ENCODE measurements at regions not wholly inside any gene's neighbourhood (a gene's known extent, or its start where the extent isn't known, plus 50 kb on each side); places are given as distances from the start of the nearest gene placed in this dataset.

GRCh38 chr2:41895334-41895664 is 152.5 kb upstream of the PKDCC start:
- no peaks in the 10 kb centered on the region for H3K27me3 ChIP-seq (ENCODE audit: control insufficient read depth in 3 of 3, insufficient read depth in 3 of 3, low read length in 3 of 3)
- peaks cover 0 to 17% (median 2%) of the 10 kb centered on the region in 3 donors for H3K4me1 ChIP-seq (ENCODE audit: control insufficient read depth in 3 of 3, insufficient read depth in 2 of 3, low read depth in 1 of 3, low read length in 2 of 3)
- FAIRE-seq: no peak
- 28 to 59% (median 31%) methylated on average over 1 of the region's 1 CpG for whole genome bisulfite sequencing, 3 donors
- DNase-seq: no peak
- H3K9me3 ChIP-seq (ENCODE audit: control insufficient read depth in 2 of 2, insufficient read depth in 1 of 2, low read depth in 1 of 2, low read length in 1 of 2): no peaks in the 10 kb centered on the region
- H3K4me3 ChIP-seq (ENCODE audit: low read depth in 1 of 3, low read length in 3 of 3): no peak overlapping the region
- no peaks in the 10 kb centered on the region for H3K36me3 ChIP-seq (ENCODE audit: control insufficient read depth in 3 of 3, insufficient read depth in 2 of 3, low read depth in 1 of 3, low read length in 3 of 3)
- H3K27ac ChIP-seq (ENCODE audit: low read depth in 1 of 3, low read length in 2 of 3): peak overlapping the region in 1 of 3 donors; percentile 78

- DNase-seq (peak in 1 of 2 donors; percentile 54), FAIRE-seq (no peak)
- H3K36me3 ChIP-seq (ENCODE audit: control insufficient read depth in 3 of 3, insufficient read depth in 2 of 3, low read depth in 1 of 3, low read length in 3 of 3): no peaks in the 10 kb centered on the region
- H3K4me3 ChIP-seq (ENCODE audit: low read depth in 1 of 3, low read length in 3 of 3): no peak overlapping the region
- H3K27me3 ChIP-seq (ENCODE audit: control insufficient read depth in 3 of 3, insufficient read depth in 3 of 3, low read length in 3 of 3): no peaks in the 10 kb centered on the region
- H3K27ac ChIP-seq (ENCODE audit: low read depth in 1 of 3, low read length in 2 of 3): peak overlapping the region in 1 of 3 donors; percentile 78
- H3K9me3 ChIP-seq (ENCODE audit: control insufficient read depth in 2 of 2, insufficient read depth in 1 of 2, low read depth in 1 of 2, low read length in 1 of 2): no peaks in the 10 kb centered on the region
- WGBS, 3 donors: 73 to 83% (median 73%) methylated on average over 5 of the region's 5 CpGs
- H3K4me1 ChIP-seq (ENCODE audit: control insufficient read depth in 3 of 3, insufficient read depth in 2 of 3, low read depth in 1 of 3, low read length in 2 of 3): peaks cover 0 to 17% (median 2%) of the 10 kb centered on the region in 3 donors
These were observed 151.5 kb upstream of the PKDCC start for GRCh38 chr2:41896186-41896846.

GRCh38 chr2:41899189-41899588 is 148.6 kb upstream of the PKDCC start:
- no peaks in the 10 kb centered on the region for H3K36me3 ChIP-seq (ENCODE audit: control insufficient read depth in 3 of 3, insufficient read depth in 2 of 3, low read depth in 1 of 3, low read length in 3 of 3)
- no peak for DNase-seq
- H3K27ac ChIP-seq (ENCODE audit: low read depth in 1 of 3, low read length in 2 of 3): no peak overlapping the region
- peaks cover 0 to 17% (median 2%) of the 10 kb centered on the region in 3 donors for H3K4me1 ChIP-seq (ENCODE audit: control insufficient read depth in 3 of 3, insufficient read depth in 2 of 3, low read depth in 1 of 3, low read length in 2 of 3)
- 81 to 89% (median 86%) methylated on average over 2 of the region's 2 CpGs for WGBS, 3 donors
- no peak overlapping the region for H3K4me3 ChIP-seq (ENCODE audit: low read depth in 1 of 3, low read length in 3 of 3)
- no peaks in the 10 kb centered on the region for H3K9me3 ChIP-seq (ENCODE audit: control insufficient read depth in 2 of 2, insufficient read depth in 1 of 2, low read depth in 1 of 2, low read length in 1 of 2)
- FAIRE-seq: no peak
- no peaks in the 10 kb centered on the region for H3K27me3 ChIP-seq (ENCODE audit: control insufficient read depth in 3 of 3, insufficient read depth in 3 of 3, low read length in 3 of 3)

- H3K36me3 ChIP-seq (ENCODE audit: control insufficient read depth in 3 of 3, insufficient read depth in 2 of 3, low read depth in 1 of 3, low read length in 3 of 3): no peaks in the 10 kb centered on the region
- H3K4me3 ChIP-seq (ENCODE audit: low read depth in 1 of 3, low read length in 3 of 3): no peak overlapping the region
- WGBS, 3 donors: 61 to 81% (median 67%) methylated on average over 1 of the region's 1 CpG
- H3K4me1 ChIP-seq (ENCODE audit: control insufficient read depth in 3 of 3, insufficient read depth in 2 of 3, low read depth in 1 of 3, low read length in 2 of 3): peaks cover 0 to 10% (median 0%) of the 10 kb centered on the region in 3 donors
- FAIRE-seq (peak; percentile 15), DNase-seq (no peak)
- H3K27ac ChIP-seq (ENCODE audit: low read depth in 1 of 3, low read length in 2 of 3): no peak overlapping the region
- no peaks in the 10 kb centered on the region for H3K9me3 ChIP-seq (ENCODE audit: control insufficient read depth in 2 of 2, insufficient read depth in 1 of 2, low read depth in 1 of 2, low read length in 1 of 2)
- no peaks in the 10 kb centered on the region for H3K27me3 ChIP-seq (ENCODE audit: control insufficient read depth in 3 of 3, insufficient read depth in 3 of 3, low read length in 3 of 3)
These were observed 147.7 kb upstream of the PKDCC start for GRCh38 chr2:41900101-41900577.

- Histone ChIP-seq H3K27ac (ENCODE audit: low read depth in 1 of 3, low read length in 2 of 3) (no peak overlapping the region), H3K4me1 (ENCODE audit: control insufficient read depth in 3 of 3, insufficient read depth in 2 of 3, low read depth in 1 of 3, low read length in 2 of 3) (peaks cover 0 to 26% (median 0%) of the 10 kb centered on the region in 3 donors), H3K36me3 (ENCODE audit: control insufficient read depth in 3 of 3, insufficient read depth in 2 of 3, low read depth in 1 of 3, low read length in 3 of 3) (no peaks in the 10 kb centered on the region), H3K9me3 (ENCODE audit: control insufficient read depth in 2 of 2, insufficient read depth in 1 of 2, low read depth in 1 of 2, low read length in 1 of 2) (no peaks in the 10 kb centered on the region), H3K4me3 (ENCODE audit: low read depth in 1 of 3, low read length in 3 of 3) (no peak overlapping the region), H3K27me3 (ENCODE audit: control insufficient read depth in 3 of 3, insufficient read depth in 3 of 3, low read length in 3 of 3) (no peaks in the 10 kb centered on the region)
- FAIRE-seq (no peak), DNase-seq (no peak)
- WGBS, 3 donors: 90 to 99% (median 98%) methylated on average over 2 of the region's 2 CpGs
These were observed 144.9 kb upstream of the PKDCC start for GRCh38 chr2:41902897-41903296.

- DNase-seq: no peak
- no peaks in the 10 kb centered on the region for H3K9me3 ChIP-seq (ENCODE audit: control insufficient read depth in 2 of 2, insufficient read depth in 1 of 2, low read depth in 1 of 2, low read length in 1 of 2)
- H3K4me3 ChIP-seq (ENCODE audit: low read depth in 1 of 3, low read length in 3 of 3): no peak overlapping the region
- no peaks in the 10 kb centered on the region for H3K27me3 ChIP-seq (ENCODE audit: control insufficient read depth in 3 of 3, insufficient read depth in 3 of 3, low read length in 3 of 3)
- peaks cover 0 to 33% (median 0%) of the 10 kb centered on the region in 3 donors for H3K4me1 ChIP-seq (ENCODE audit: control insufficient read depth in 3 of 3, insufficient read depth in 2 of 3, low read depth in 1 of 3, low read length in 2 of 3)
- H3K36me3 ChIP-seq (ENCODE audit: control insufficient read depth in 3 of 3, insufficient read depth in 2 of 3, low read depth in 1 of 3, low read length in 3 of 3): no peaks in the 10 kb centered on the region
- FAIRE-seq: no peak
- no peak overlapping the region for H3K27ac ChIP-seq (ENCODE audit: low read depth in 1 of 3, low read length in 2 of 3)
These were observed 144.2 kb upstream of the PKDCC start for GRCh38 chr2:41903474-41904135.

GRCh38 chr2:41904459-41904858 is 143.4 kb upstream of the PKDCC start:
- H3K27ac ChIP-seq (ENCODE audit: low read depth in 1 of 3, low read length in 2 of 3): no peak overlapping the region
- no peak overlapping the region for H3K4me3 ChIP-seq (ENCODE audit: low read depth in 1 of 3, low read length in 3 of 3)
- WGBS, 3 donors: 77 to 93% (median 85%) methylated on average over 2 of the region's 2 CpGs
- no peak for DNase-seq
- no peaks in the 10 kb centered on the region for H3K27me3 ChIP-seq (ENCODE audit: control insufficient read depth in 3 of 3, insufficient read depth in 3 of 3, low read length in 3 of 3)
- no peak for FAIRE-seq
- H3K9me3 ChIP-seq (ENCODE audit: control insufficient read depth in 2 of 2, insufficient read depth in 1 of 2, low read depth in 1 of 2, low read length in 1 of 2): no peaks in the 10 kb centered on the region
- H3K4me1 ChIP-seq (ENCODE audit: control insufficient read depth in 3 of 3, insufficient read depth in 2 of 3, low read depth in 1 of 3, low read length in 2 of 3): peaks cover 0 to 40% (median 0%) of the 10 kb centered on the region in 3 donors
- H3K36me3 ChIP-seq (ENCODE audit: control insufficient read depth in 3 of 3, insufficient read depth in 2 of 3, low read depth in 1 of 3, low read length in 3 of 3): no peaks in the 10 kb centered on the region

GRCh38 chr2:41905597-41906337 is 142.1 kb upstream of the PKDCC start:
- FAIRE-seq (no peak), DNase-seq (no peak)
- H3K4me1 ChIP-seq (ENCODE audit: control insufficient read depth in 3 of 3, insufficient read depth in 2 of 3, low read depth in 1 of 3, low read length in 2 of 3): peaks cover 0 to 47% (median 2%) of the 10 kb centered on the region in 3 donors
- WGBS, 3 donors: 64 to 74% (median 73%) methylated on average over 7 of the region's 7 CpGs
- no peaks in the 10 kb centered on the region for H3K27me3 ChIP-seq (ENCODE audit: control insufficient read depth in 3 of 3, insufficient read depth in 3 of 3, low read length in 3 of 3)
- no peak overlapping the region for H3K27ac ChIP-seq (ENCODE audit: low read depth in 1 of 3, low read length in 2 of 3)
- no peak overlapping the region for H3K4me3 ChIP-seq (ENCODE audit: low read depth in 1 of 3, low read length in 3 of 3)
- H3K9me3 ChIP-seq (ENCODE audit: control insufficient read depth in 2 of 2, insufficient read depth in 1 of 2, low read depth in 1 of 2, low read length in 1 of 2): no peaks in the 10 kb centered on the region
- H3K36me3 ChIP-seq (ENCODE audit: control insufficient read depth in 3 of 3, insufficient read depth in 2 of 3, low read depth in 1 of 3, low read length in 3 of 3): no peaks in the 10 kb centered on the region
